H1 (cell line): ENCODE measurements at regions not wholly inside any gene's neighbourhood (a gene's known extent, or its start where the extent isn't known, plus 50 kb on each side); places are given as distances from the start of the nearest gene placed in this dataset.
"Not testable (repeated sequence)": the region's sequence is repeated elsewhere in the genome, so short reads cannot be mapped to it uniquely, and the experiment has no call there.

ENCODE experiments used
- EP300 ChIP-seq, 2 experiments: IDR thresholded peaks; 1 replicate in 1 of 2; 2 replicates in 1 of 2; pipeline ENCODE4 v1.6.1; 2011 to 2012; ENCODE audit warnings: low read depth in 2 of 2, low read length in 2 of 2, mild to moderate bottlenecking in 2 of 2, borderline replicate concordance in 1 of 2, inconsistent platforms in 1 of 2, moderate library complexity in 1 of 2
- POLR2A ChIP-seq, 2 experiments: IDR thresholded peaks; 1 replicate in 1 of 2; 2 replicates in 1 of 2; pipeline ENCODE4 v1.6.1; 2011; ENCODE audit warnings: low read depth in 2 of 2, low read length in 2 of 2, mild to moderate bottlenecking in 2 of 2; ENCODE audit errors: control extremely low read depth in 1 of 2
- TF ChIP-seq, protein P1 (sequence below): IDR thresholded peaks from 2 replicates; pipeline ENCODE4 v1.6.1; 2012; ENCODE audit warnings: low read length, inconsistent platforms
- TF ChIP-seq, protein P2 (sequence below), 3 experiments: IDR thresholded peaks; 1 replicate in 2 of 3; 2 replicates in 1 of 3; pipeline versions ENCODE4 v1.5.1 to v1.6.1; 2011; ENCODE audit warnings: low read length in 3 of 3, mild to moderate bottlenecking in 3 of 3, inconsistent platforms in 2 of 3, low read depth in 1 of 3, moderate library complexity in 1 of 3; ENCODE audit not compliant: insufficient read depth in 1 of 3; ENCODE audit errors: control extremely low read depth in 1 of 3

DNA sequence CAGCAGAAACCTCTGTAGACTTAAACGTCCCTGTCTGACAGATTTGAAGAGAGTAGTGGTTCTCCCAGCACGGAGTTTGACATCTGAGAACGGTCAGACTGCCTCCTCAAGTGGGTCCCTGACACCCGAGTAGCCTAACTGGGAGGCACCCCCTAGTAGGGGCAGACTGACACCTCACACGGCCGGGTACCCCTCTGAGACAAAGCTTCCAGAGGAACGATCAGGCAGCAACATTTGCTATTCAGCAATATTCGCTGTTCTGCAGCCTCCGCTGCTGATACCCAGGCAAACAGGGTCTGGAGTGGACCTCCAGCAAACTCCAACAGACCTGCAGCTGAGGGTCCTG is 61.5 kb upstream of the ATP2C1 start:
- TF ChIP-seq, protein P1, sequence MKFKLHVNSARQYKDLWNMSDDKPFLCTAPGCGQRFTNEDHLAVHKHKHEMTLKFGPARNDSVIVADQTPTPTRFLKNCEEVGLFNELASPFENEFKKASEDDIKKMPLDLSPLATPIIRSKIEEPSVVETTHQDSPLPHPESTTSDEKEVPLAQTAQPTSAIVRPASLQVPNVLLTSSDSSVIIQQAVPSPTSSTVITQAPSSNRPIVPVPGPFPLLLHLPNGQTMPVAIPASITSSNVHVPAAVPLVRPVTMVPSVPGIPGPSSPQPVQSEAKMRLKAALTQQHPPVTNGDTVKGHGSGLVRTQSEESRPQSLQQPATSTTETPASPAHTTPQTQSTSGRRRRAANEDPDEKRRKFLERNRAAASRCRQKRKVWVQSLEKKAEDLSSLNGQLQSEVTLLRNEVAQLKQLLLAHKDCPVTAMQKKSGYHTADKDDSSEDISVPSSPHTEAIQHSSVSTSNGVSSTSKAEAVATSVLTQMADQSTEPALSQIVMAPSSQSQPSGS: not testable (repeated sequence)
- TF ChIP-seq, protein P2, sequence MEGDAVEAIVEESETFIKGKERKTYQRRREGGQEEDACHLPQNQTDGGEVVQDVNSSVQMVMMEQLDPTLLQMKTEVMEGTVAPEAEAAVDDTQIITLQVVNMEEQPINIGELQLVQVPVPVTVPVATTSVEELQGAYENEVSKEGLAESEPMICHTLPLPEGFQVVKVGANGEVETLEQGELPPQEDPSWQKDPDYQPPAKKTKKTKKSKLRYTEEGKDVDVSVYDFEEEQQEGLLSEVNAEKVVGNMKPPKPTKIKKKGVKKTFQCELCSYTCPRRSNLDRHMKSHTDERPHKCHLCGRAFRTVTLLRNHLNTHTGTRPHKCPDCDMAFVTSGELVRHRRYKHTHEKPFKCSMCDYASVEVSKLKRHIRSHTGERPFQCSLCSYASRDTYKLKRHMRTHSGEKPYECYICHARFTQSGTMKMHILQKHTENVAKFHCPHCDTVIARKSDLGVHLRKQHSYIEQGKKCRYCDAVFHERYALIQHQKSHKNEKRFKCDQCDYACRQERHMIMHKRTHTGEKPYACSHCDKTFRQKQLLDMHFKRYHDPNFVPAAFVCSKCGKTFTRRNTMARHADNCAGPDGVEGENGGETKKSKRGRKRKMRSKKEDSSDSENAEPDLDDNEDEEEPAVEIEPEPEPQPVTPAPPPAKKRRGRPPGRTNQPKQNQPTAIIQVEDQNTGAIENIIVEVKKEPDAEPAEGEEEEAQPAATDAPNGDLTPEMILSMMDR (IDR thresholded peaks at IDR 0.05; ENCODE audit: control extremely low read depth in 1 of 3, insufficient read depth in 1 of 3, low read depth in 1 of 3, low read length in 3 of 3): not testable (repeated sequence)
- not testable (repeated sequence) for TF ChIP-seq POLR2A (IDR thresholded peaks at IDR 0.05; ENCODE audit: control extremely low read depth in 1 of 2, low read depth in 2 of 2, low read length in 2 of 2); EP300 (IDR thresholded peaks at IDR 0.05; ENCODE audit: borderline replicate concordance in 1 of 2, low read depth in 2 of 2, low read length in 2 of 2)
